PC-3 (cell line): ENCODE measurements at regions not wholly inside any gene's neighbourhood (a gene's known extent, or its start where the extent isn't known, plus 50 kb on each side); places are given as distances from the start of the nearest gene placed in this dataset.

Source experiments
- EZH2 ChIP-seq: fragments of 300-600 bp; sonication (generic); IDR thresholded peaks from one replicate; pipeline ENCODE4 v1.6.1; 2017; ENCODE audit warnings: antibody characterized with exemption, mild to moderate bottlenecking, low read length; ENCODE audit not compliant: unreplicated experiment
- EZH2phosphoT487 ChIP-seq: fragments of 300-600 bp; sonication (generic); IDR thresholded peaks from 2 replicates; pipeline ENCODE4 v1.6.1; 2018; ENCODE audit warnings: mild to moderate bottlenecking, antibody characterized with exemption, low read length, borderline replicate concordance
- TF ChIP-seq, protein P1 (sequence below): fragments of 300-600 bp; sonication (generic); conservative IDR thresholded peaks from 2 replicates; pipeline ENCODE4 v1.5.1; 2017; ENCODE audit warnings: antibody characterized with exemption, low read depth, mild to moderate bottlenecking, low read length

GRCh38 chr3:111335512-111336303, 206.3 kb upstream of the CD96 start:
- TF ChIP-seq, protein P1, sequence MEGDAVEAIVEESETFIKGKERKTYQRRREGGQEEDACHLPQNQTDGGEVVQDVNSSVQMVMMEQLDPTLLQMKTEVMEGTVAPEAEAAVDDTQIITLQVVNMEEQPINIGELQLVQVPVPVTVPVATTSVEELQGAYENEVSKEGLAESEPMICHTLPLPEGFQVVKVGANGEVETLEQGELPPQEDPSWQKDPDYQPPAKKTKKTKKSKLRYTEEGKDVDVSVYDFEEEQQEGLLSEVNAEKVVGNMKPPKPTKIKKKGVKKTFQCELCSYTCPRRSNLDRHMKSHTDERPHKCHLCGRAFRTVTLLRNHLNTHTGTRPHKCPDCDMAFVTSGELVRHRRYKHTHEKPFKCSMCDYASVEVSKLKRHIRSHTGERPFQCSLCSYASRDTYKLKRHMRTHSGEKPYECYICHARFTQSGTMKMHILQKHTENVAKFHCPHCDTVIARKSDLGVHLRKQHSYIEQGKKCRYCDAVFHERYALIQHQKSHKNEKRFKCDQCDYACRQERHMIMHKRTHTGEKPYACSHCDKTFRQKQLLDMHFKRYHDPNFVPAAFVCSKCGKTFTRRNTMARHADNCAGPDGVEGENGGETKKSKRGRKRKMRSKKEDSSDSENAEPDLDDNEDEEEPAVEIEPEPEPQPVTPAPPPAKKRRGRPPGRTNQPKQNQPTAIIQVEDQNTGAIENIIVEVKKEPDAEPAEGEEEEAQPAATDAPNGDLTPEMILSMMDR = no peak
- TF ChIP-seq EZH2 = no peak
- no peak for TF ChIP-seq EZH2phosphoT487
